ENCODE measurements at regions not wholly inside any gene's neighbourhood (a gene's known extent, or its start where the extent isn't known, plus 50 kb on each side); places are given as distances from the start of the nearest gene placed in this dataset.

DNA sequence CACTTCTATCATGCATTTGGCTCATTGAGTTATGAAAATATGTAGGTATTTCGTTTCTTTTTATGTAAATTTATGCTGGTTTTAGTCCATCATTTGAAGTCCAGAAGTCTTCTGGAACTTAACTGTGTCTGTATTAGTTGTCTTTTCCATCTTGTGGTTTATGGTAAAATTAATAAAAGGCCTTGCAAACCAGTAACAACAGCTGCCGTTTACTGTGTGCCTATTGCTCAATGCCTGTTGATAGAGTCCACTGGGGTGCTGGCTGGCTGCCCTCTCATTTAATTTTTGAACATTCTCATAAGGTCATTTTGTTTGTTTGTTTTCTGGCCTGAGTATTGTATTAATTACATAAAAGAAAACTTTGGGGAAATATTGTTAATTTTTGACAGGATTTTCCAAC is 98.0 kb downstream of the NAA11 start:
- Histone ChIP-seq H4K8ac (replicated peaks; ENCODE audit: insufficient read length, low read depth, low read length) (no peak overlapping the region), H3K9me3 (ENCODE audit: control insufficient read depth, low read depth, low read length) (no peaks in the 10 kb centered on the region), H3K4me1 (ENCODE audit: insufficient read depth, low read length) (no peaks in the 10 kb centered on the region), H4K20me1 (ENCODE audit: control insufficient read depth, insufficient read depth, insufficient read length) (no peaks in the 10 kb centered on the region), H2AFZ (ENCODE audit: low read length) (no peak overlapping the region), H2BK12ac (ENCODE audit: insufficient read length, low read depth, low read length) (no peak overlapping the region), H2BK20ac (ENCODE audit: low read depth, low read length, poor library complexity, severe bottlenecking) (no peak overlapping the region), H4K5ac (ENCODE audit: insufficient read length, low read depth, low read length) (no peak overlapping the region), H3K4ac (ENCODE audit: low read depth, low read length) (no peak overlapping the region), H3K18ac (ENCODE audit: insufficient read length, low read depth, low read length) (no peak overlapping the region), H3K4me2 (ENCODE audit: insufficient read depth, insufficient read length, low read length) (no peak overlapping the region), H3K9ac (ENCODE audit: extremely low read depth, insufficient read length, low read length) (no peak overlapping the region), H3K79me2 (ENCODE audit: insufficient read depth, low read length) (no peaks in the 10 kb centered on the region), H3K23me2 (ENCODE audit: insufficient read length, low read depth, low read length, poor library complexity, severe bottlenecking) (no peaks in the 10 kb centered on the region), H3K23ac (ENCODE audit: insufficient read length, low read depth, low read length) (no peak overlapping the region), H3T11ph (ENCODE audit: low read length) (no peak overlapping the region), H2BK15ac (ENCODE audit: low read depth, low read length) (no peak overlapping the region), H3K27me3 (ENCODE audit: insufficient read depth, low read length) (no peaks in the 10 kb centered on the region), H3K56ac (ENCODE audit: insufficient read length, low read depth, low read length) (no peak overlapping the region), H3K27ac (ENCODE audit: insufficient read length, low read depth, low read length) (no peak overlapping the region), H3K14ac (ENCODE audit: insufficient read depth, low read length) (no peak overlapping the region), H3K79me1 (ENCODE audit: insufficient read depth, low read depth, low read length, poor library complexity, severe bottlenecking) (no peaks in the 10 kb centered on the region), H2BK120ac (ENCODE audit: low read depth, low read length, poor library complexity, severe bottlenecking) (no peak overlapping the region), H2AK5ac (ENCODE audit: insufficient read length, low read length) (no peak overlapping the region), H4K91ac (ENCODE audit: insufficient read length, low read depth, low read length) (no peak overlapping the region), H2BK5ac (ENCODE audit: insufficient read length, low read length) (no peak overlapping the region)
- H3K4me1 Mint-ChIP-seq, result peaks cover 5% of the 10 kb centered on the region in 2 experiments
- DNase-seq, result no peak
- TF ChIP-seq CTCF (conservative IDR thresholded peaks at IDR 0.05), result no peak
- H3K4me3 Mint-ChIP-seq, result no peak overlapping the region
- no CpG with 5 or more reads among the region's 2 CpGs for WGBS (ENCODE audit: extremely low coverage, insufficient read length, low lambda C conversion rate)
- H3K27me3 Mint-ChIP-seq (ENCODE audit: low read depth), result no peaks in the 10 kb centered on the region
- H3K9me3 Mint-ChIP-seq, result no peaks in the 10 kb centered on the region; a peak in 1 of 5 replicates
- H3K36me3 Mint-ChIP-seq (ENCODE audit: insufficient read depth in 1 of 3, low read depth in 3 of 3), result no peaks in the 10 kb centered on the region; a peak in 1 of 7 replicates
- no peak overlapping the region for H3K27ac Mint-ChIP-seq

Data from H9 (cell line).